ENCODE measurements at regions not wholly inside any gene's neighbourhood (a gene's known extent, or its start where the extent isn't known, plus 50 kb on each side); places are given as distances from the start of the nearest gene placed in this dataset.

DNA sequence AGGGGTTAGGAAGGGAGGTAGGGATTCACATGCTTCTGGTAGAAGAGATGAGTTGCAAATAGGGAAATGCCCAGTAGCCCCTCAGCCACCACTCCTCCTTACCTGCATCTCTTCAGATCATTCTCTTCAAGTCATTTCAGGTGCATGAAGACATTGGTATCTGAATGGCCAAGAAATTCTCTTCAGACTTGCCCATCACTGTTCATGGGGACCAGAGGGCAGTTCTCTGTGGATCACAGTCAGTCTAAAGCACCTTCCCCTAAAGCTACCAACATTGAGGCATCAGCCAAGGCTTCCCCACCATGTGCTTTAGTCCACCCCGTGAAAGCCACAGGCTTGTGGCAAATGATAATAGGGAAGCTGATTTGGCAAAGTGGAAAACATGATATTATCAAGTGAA, 319.4 kb upstream of the ZNF32 start:
- DNase-seq (ENCODE audit: low spot score), result no peak
- no peak for ATAC-seq
- H3K4me1 Mint-ChIP-seq (ENCODE audit: low read depth in 2 of 2), result peaks cover 9 to 12% of the 10 kb centered on the region in 2 donors
- H3K36me3 Mint-ChIP-seq, result no peaks in the 10 kb centered on the region
- H3K27ac Mint-ChIP-seq, result no peak overlapping the region
- peaks cover 35 to 50% of the 10 kb centered on the region in 2 donors for H3K27me3 Mint-ChIP-seq
- no peak overlapping the region for H3K4me3 Mint-ChIP-seq
- H3K9me3 Mint-ChIP-seq, result no peaks in the 10 kb centered on the region

DNA sequence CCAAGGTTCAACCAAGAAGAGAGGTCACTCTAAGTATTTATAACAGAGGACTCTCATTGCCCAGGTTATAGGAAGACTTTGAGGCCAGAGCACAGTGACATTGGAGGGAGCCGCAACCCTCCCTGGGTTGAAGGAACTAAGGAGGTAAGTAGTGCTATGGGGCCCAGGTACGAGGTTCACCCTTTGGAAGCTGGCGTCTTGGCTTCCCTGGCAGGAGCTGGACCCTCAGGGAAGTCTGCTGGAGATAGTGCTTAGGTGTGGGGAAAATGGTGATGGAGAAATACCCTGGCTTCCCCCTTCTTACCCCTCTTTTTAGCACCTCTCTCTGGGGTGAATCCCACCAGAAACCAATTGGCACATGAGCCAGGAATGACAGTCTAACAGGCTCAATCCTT, 317.9 kb upstream of the ZNF32 start:
- Mint-ChIP-seq H3K9me3 (no peaks in the 10 kb centered on the region), H3K36me3 (no peaks in the 10 kb centered on the region), H3K4me3 (no peak overlapping the region), H3K27me3 (peaks cover 39 to 50% of the 10 kb centered on the region in 2 donors), H3K4me1 (ENCODE audit: low read depth in 2 of 2) (peaks cover 9 to 12% of the 10 kb centered on the region in 2 donors), H3K27ac (no peak overlapping the region)
- ATAC-seq (no peak), DNase-seq (ENCODE audit: low spot score) (no peak)

DNA sequence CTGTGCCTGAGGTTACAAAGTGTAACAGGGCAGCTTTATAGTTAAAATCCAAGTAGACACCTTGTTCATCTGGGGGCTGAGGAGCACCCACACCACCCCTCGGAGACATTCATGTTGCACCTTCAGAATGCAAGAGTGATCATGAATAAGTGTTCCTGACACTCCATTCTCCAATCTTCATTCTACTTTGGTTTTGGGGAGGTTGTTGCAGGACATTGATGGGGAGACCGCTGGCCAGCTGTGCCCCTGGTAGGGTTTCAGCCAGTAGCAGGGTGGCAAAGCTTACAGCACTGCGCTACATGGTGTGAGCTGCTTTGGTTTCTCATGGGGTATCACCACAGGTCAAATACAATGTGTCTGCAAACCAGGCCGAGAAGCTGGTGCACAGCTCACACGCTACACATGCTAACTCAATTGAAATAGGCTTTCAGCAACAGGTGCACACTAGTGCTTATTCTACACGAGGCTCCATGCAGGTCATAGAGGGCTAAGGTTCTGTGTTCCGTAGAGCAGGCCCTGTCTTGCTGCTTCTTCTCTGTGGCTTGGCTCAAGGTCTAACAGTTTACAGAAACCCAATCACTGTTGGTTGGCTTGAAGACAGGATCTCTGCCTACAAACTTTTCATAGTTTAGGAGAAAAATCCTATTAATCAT, 317.4 kb upstream of the ZNF32 start:
- peaks cover 39 to 50% of the 10 kb centered on the region in 2 donors for H3K27me3 Mint-ChIP-seq
- H3K4me3 Mint-ChIP-seq, result no peak overlapping the region
- H3K27ac Mint-ChIP-seq, result no peak overlapping the region
- no peaks in the 10 kb centered on the region for H3K36me3 Mint-ChIP-seq
- H3K4me1 Mint-ChIP-seq (ENCODE audit: low read depth in 2 of 2), result peaks cover 9 to 12% of the 10 kb centered on the region in 2 donors
- DNase-seq (ENCODE audit: low spot score) (no peak), ATAC-seq (no peak)
- H3K9me3 Mint-ChIP-seq, result no peaks in the 10 kb centered on the region

DNA sequence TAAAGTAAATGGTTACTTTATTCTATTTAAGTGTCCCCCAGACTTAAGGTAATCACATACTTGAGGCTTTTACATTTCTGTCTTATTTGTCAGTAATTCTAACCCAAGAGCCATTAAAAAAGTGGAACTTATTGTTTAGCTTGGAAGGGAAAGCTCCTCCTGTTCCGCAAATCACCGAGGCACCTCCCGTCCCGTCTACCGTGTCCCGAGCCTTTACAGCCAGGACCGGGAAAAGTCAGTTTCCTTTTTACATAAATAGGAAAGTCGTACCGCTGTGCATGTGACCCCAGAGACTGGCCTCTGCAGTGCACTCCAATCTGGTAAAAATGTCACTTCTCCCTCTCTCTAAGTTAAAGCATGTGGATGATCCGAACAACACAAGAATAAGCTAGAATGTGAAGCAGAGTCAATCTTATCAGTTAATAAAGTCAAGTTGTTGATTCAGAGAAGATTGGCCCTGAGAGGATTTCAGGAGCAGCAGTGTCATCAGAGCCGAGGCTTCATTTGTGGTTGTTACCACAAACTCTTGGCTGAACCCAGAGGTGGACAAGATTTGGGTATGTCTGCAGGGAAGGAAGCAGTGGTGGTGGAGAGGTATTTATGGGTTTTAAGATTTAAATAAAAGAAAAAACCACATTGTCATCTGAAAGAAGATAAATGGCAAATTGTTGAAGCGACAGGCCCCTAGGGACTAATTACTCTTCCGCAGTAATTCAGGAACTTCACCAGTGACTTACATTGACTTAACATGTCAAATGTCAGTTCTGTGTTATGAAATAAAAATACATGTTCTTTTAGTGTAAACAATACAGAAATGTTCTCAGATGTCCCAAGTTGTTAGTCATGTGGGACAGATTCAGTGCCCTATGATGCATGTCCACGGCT, 316.6 kb upstream of the ZNF32 start:
- Mint-ChIP-seq H3K27me3 (peaks cover 39 to 50% of the 10 kb centered on the region in 2 donors), H3K4me1 (ENCODE audit: low read depth in 2 of 2) (peaks cover 9 to 12% of the 10 kb centered on the region in 2 donors), H3K4me3 (no peak overlapping the region), H3K36me3 (no peaks in the 10 kb centered on the region), H3K27ac (no peak overlapping the region), H3K9me3 (no peaks in the 10 kb centered on the region)
- no peak for DNase-seq (ENCODE audit: low spot score)
- no peak for ATAC-seq

DNA sequence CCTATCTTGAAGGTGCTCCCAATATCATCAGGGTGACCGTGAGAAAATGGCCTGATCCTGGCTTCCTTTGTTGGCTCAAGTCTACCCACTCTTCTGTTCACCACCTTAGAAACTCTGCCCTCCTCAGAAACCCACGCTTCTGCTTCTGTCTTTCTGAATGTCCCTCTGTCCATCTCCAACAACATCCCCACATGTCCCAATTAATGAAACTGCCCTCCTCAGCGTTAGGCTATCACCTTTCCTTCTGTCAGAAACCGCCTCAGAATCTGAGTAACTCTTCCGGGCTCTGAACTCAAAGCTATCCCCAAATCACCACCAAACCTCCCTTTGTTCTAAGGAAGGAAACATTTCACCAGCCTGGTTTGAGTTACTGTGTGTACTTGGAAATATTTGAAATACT, 315.8 kb upstream of the ZNF32 start:
- no peak overlapping the region for H3K4me3 Mint-ChIP-seq
- peaks cover 9 to 12% of the 10 kb centered on the region in 2 donors for H3K4me1 Mint-ChIP-seq (ENCODE audit: low read depth in 2 of 2)
- H3K9me3 Mint-ChIP-seq, result no peaks in the 10 kb centered on the region
- H3K27me3 Mint-ChIP-seq, result peaks cover 39 to 50% of the 10 kb centered on the region in 2 donors
- H3K27ac Mint-ChIP-seq, result no peak overlapping the region
- DNase-seq (ENCODE audit: low spot score) (no peak), ATAC-seq (no peak)
- no peaks in the 10 kb centered on the region for H3K36me3 Mint-ChIP-seq

DNA sequence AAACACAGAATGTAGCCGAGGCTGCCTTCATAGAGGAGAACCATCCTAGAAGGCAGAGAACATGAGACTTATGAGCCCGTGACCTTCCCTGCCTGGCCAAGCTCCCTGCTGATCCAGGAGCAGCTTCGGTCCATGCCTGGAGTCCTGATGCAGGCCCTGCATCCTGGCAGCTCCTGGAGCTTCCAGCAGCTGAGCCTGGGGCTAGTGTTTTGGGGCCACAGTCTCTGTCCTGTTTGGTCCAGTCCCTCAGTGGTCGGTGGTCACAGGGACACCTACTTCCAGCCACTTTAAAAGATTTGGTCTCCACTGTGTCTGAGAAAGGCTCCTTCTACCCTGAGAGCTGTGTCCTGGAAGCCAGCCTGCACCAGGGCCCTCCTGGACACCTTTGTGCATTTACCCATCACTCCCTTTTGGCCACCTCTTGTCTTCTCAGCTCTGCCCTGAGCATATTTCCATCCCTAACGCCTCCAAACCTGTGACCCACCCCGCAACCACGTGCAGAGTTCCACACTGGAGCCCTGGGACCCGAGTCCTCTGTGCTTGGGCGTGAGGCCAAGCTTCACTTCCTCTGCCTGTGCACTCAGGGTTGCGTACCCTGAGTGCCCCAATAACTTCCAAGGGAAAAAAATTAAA, 315.2 kb upstream of the ZNF32 start:
- peak in 1 of 2 donors; percentile 28 for ATAC-seq

DNA sequence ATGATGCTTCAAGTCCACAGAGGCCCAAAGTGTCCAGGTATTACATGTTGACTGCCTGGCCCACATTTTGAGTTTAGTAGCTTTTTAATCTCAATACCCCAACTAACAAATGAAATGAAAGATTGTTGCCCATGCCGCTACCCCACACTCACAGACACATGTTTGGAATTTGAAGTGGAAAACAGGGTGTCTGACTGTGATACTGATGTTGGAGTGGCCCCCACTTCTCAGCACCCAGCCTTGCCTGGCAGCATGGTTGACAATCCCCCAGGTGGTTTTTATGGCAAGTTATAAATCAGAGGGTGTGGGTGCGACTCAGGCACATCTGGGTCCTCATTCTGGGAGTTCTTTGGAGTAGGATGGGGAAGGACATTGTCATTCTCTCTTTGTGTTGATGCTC, 314.7 kb upstream of the ZNF32 start:
- Mint-ChIP-seq H3K27me3 (peaks cover 37 to 45% of the 10 kb centered on the region in 2 donors), H3K4me3 (no peak overlapping the region), H3K27ac (no peak overlapping the region), H3K4me1 (ENCODE audit: low read depth in 2 of 2) (peaks cover 9 to 12% of the 10 kb centered on the region in 2 donors), H3K9me3 (no peaks in the 10 kb centered on the region), H3K36me3 (no peaks in the 10 kb centered on the region)
- ATAC-seq (no peak), DNase-seq (ENCODE audit: low spot score) (no peak)

More for the DNA sequence above, 315.2 kb upstream of the ZNF32 start:
- Mint-ChIP-seq H3K4me3 (no peak overlapping the region), H3K36me3 (no peaks in the 10 kb centered on the region), H3K9me3 (no peaks in the 10 kb centered on the region), H3K27ac (no peak overlapping the region), H3K4me1 (ENCODE audit: low read depth in 2 of 2) (peaks cover 9 to 12% of the 10 kb centered on the region in 2 donors), H3K27me3 (peaks cover 35 to 46% of the 10 kb centered on the region in 2 donors)
- DNase-seq (ENCODE audit: low spot score), result no peak

DNA sequence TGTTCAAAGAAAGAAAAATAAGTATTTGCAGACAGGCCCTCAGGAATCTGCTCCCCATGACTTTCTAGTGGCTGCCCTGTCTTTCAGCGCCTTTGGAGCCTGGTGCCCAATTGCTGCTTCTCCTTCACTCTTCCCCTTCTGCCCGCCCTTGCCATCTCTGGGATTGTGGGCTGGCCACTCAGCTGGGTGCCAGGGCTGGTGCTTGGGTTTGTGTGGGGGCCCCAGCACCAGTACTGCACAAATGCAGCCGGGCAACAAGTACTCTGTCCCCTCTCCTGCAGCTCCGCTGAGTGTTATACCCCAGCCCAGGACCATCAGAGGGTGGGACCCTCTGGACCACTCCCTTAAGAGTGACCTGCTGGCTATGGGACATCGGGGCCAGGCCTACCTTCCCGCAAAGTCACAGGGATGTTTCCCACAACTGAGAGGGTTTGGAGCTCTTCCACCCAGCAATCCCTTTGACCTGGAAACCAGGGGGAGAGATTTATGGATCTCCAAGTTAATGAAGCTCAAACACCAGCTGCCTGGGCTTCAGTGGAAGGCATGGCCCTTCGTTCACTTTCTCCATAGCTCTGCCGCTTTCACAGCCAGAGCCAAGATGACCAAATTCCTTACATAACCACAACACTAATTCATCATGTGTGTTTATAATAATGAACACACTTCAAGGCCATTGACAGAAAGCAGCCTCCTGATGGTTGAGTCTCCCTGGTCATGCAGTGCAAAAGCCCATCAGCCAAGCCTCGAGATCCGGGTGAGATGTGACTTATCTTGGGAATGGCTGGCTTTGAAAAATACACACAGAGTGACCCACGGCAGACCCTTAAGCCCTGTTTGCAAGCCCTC, 313.9 kb upstream of the ZNF32 start:
- H3K27me3 Mint-ChIP-seq, result peaks cover 33 to 37% of the 10 kb centered on the region in 2 donors
- H3K27ac Mint-ChIP-seq, result no peak overlapping the region
- ATAC-seq, result no peak
- H3K4me3 Mint-ChIP-seq, result no peak overlapping the region
- DNase-seq (ENCODE audit: low spot score), result no peak
- H3K36me3 Mint-ChIP-seq, result no peaks in the 10 kb centered on the region
- H3K9me3 Mint-ChIP-seq, result no peaks in the 10 kb centered on the region
- peaks cover 9 to 12% of the 10 kb centered on the region in 2 donors for H3K4me1 Mint-ChIP-seq (ENCODE audit: low read depth in 2 of 2)

DNA sequence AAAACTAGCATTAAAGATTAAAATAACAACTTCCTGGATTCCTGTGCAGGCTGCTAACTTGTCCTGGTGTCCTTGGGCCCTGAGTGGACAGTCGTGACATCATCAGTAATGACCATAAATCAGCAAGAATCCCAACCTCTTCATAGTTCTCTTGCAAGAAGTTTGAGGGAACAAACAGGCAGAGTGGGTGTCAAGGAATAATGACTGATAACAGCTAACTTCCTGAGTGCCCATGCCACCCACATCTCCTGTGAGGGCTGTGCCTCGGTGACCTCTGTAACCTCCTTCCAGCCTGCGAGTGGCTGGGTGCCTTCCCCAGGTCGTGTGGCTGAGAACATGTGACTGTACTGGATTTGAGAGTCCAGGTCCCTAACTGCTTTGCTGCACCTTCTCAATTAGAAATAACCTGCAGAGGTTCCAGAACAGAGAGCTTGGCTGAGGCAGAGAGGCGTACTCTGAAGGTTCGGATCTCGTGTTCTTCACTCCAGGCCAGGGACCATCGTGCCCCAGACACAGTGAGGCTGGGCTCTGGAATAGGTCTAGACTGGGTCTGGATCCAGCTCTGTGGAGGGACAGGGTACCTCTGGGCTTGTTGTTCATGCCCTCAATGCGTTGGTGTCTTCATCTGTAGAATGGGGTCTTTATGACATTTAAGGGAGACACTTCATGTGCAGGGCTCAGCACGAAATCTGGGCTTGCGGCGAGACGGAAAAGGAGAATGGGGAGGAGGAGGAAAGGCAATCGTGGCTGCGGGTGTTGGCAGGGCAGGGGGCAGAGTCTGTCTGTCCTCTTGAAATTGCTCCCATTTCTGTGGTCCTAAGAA, 313.1 kb upstream of the ZNF32 start:
- Mint-ChIP-seq H3K27me3 (peaks cover 28 to 33% of the 10 kb centered on the region in 2 donors), H3K4me1 (ENCODE audit: low read depth in 2 of 2) (peaks cover 9 to 12% of the 10 kb centered on the region in 2 donors), H3K4me3 (no peak overlapping the region), H3K36me3 (no peaks in the 10 kb centered on the region), H3K27ac (no peak overlapping the region), H3K9me3 (no peaks in the 10 kb centered on the region)
- DNase-seq (ENCODE audit: low spot score), result no peak
- ATAC-seq, result no peak

DNA sequence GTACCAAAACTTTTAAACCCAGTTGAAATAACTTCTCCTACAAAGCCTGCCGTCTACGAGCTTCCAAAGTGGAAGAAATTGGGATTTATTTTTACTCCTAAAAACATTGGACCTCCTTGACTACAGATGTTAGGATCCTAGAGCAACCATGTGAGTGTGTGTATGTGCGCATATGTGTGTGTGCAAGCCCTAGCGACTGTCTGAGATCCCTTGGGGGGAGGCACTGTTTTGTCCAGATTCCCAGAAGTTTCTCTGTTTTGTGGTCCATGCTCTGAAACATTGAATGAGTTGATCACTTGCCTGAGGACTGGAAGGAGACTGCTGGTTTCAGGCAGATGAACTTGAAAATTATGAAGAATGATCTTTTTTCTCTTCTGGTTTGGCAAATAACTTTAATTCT, 312.3 kb upstream of the ZNF32 start:
- Mint-ChIP-seq H3K4me3 (no peak overlapping the region), H3K4me1 (ENCODE audit: low read depth in 2 of 2) (peaks cover 9 to 12% of the 10 kb centered on the region in 2 donors), H3K27me3 (peaks cover 26 to 28% of the 10 kb centered on the region in 2 donors), H3K27ac (no peak overlapping the region), H3K9me3 (no peaks in the 10 kb centered on the region), H3K36me3 (no peaks in the 10 kb centered on the region)
- ATAC-seq (no peak), DNase-seq (ENCODE audit: low spot score) (no peak)

DNA sequence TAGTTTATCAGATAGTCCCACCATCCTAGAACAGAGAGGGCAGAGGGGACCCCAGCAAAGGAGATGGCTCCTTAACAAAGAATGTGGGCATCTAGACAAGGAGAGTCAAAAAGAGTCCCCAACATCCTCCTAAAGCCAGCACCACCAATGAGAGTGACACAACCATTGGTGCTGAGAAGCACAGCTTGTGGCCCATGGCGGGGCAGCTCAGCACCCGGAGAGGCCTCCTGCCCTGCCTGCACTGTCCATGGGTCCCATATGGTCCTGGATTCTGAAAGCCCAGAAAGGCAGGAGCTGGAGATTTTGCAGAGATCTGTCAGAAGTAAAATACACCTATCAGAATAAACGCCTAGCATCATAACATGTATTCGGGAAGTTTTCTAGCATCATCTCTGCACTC, 311.8 kb upstream of the ZNF32 start:
- Mint-ChIP-seq H3K36me3 (no peaks in the 10 kb centered on the region), H3K27ac (no peak overlapping the region), H3K27me3 (peaks cover 21 to 28% of the 10 kb centered on the region in 2 donors), H3K4me1 (ENCODE audit: low read depth in 2 of 2) (peaks cover 4 to 9% of the 10 kb centered on the region in 2 donors), H3K4me3 (no peak overlapping the region), H3K9me3 (no peaks in the 10 kb centered on the region)
- no peak for DNase-seq (ENCODE audit: low spot score)
- no peak for ATAC-seq

DNA sequence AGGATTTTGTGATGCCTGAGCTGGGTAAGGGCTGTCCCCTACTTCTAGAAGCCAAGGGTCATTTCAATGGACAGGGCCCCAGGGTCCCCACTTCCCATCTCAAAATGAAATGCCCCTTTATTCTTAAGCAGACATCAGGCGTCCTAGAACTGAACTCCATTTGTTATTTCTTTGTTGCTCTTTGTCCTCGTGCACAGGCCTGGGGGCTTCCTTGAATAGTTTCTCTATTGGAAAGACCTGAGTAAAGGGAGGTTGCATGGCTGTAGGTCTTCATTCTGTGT, 311.4 kb upstream of the ZNF32 start:
- Mint-ChIP-seq H3K9me3 (no peaks in the 10 kb centered on the region), H3K4me3 (no peak overlapping the region), H3K27me3 (peaks cover 17 to 25% of the 10 kb centered on the region in 2 donors), H3K27ac (no peak overlapping the region), H3K36me3 (no peaks in the 10 kb centered on the region), H3K4me1 (ENCODE audit: low read depth in 2 of 2) (peaks cover 0 to 5% of the 10 kb centered on the region in 2 donors)
- no peak for ATAC-seq
- no peak for DNase-seq (ENCODE audit: low spot score)

Measured in natural killer cell treated with Interleukin-12 subunit alpha and Interleukin-12 subunit beta and Interleukin-15 and Interleukin-18, amount 100 ng/mL, for 72 hours (primary cell).